Peyer's patch (tissue), 4 donors: ENCODE measurements at regions not wholly inside any gene's neighbourhood (a gene's known extent, or its start where the extent isn't known, plus 50 kb on each side); places are given as distances from the start of the nearest gene placed in this dataset.

ENCODE experiments used
- DNase-seq, 3 donors: peaks; one replicate each; pipeline ENCODE4 v3.0.0-alpha.2; 2017 to 2019
- H3K27ac ChIP-seq, 4 donors: fragments of 200-600 bp; sonication (generic); one replicate each; pipeline ENCODE4 v1.5.1; 2016 to 2019
- H3K27me3 ChIP-seq, 2 donors: fragments of 200-600 bp; sonication (generic); one replicate each; pipeline ENCODE4 v1.5.1; 2019
- H3K36me3 ChIP-seq, 3 donors: fragments of 200-600 bp; sonication (generic); one replicate each; pipeline ENCODE4 v1.5.1; 2016 to 2019
- H3K4me1 ChIP-seq, 4 donors: fragments of 200-600 bp; sonication (generic); one replicate each; pipeline ENCODE4 v1.5.1; 2016 to 2019
- H3K4me3 ChIP-seq, 4 donors: fragments of 200-600 bp; sonication (generic); 1 replicate in 3 of 4; 2 replicates in 1 of 4; pipeline ENCODE4 v1.5.1; 2016 to 2019; ENCODE audit warnings: mild to moderate bottlenecking in 1 of 4
- H3K9me3 ChIP-seq, 4 donors: fragments of 200-600 bp; sonication (generic); one replicate each; pipeline ENCODE4 v1.5.1; 2016 to 2019; ENCODE audit warnings: mild to moderate bottlenecking in 1 of 4
- CTCF ChIP-seq, 6 experiments: fragments of 450-650 bp in 4 of 6; fragments of 200-600 bp in 2 of 6; sonication (generic) in 1 of 6; IDR thresholded peaks; one replicate each; pipeline ENCODE4 v1.5.1; 2017 to 2019; ENCODE audit warnings: antibody characterized with exemption in 6 of 6, mild to moderate bottlenecking in 3 of 6, moderate library complexity in 1 of 6
- POLR2A ChIP-seq, 2 donors: fragments of 450-650 bp; IDR thresholded peaks; one replicate each; pipeline ENCODE4 v1.5.1; 2017; ENCODE audit warnings: antibody characterized with exemption in 2 of 2, mild to moderate bottlenecking in 2 of 2, moderate library complexity in 2 of 2

- no peaks in the 10 kb centered on the region for H3K9me3 ChIP-seq
- no peak overlapping the region for H3K27ac ChIP-seq
- no peaks in the 10 kb centered on the region for H3K36me3 ChIP-seq
- H3K27me3 ChIP-seq, result no peaks in the 10 kb centered on the region
- no peak for DNase-seq
- H3K4me3 ChIP-seq, result no peak overlapping the region
- TF ChIP-seq CTCF (IDR thresholded peaks at IDR 0.05) (no peak), POLR2A (IDR thresholded peaks at IDR 0.05) (no peak)
- no peaks in the 10 kb centered on the region for H3K4me1 ChIP-seq
Observed at GRCh38 chr4:106604319-106605051, 235.9 kb upstream of the GIMD1 start.

GRCh38 chr4:106603471-106603870 is 234.9 kb upstream of the GIMD1 start:
- TF ChIP-seq POLR2A (IDR thresholded peaks at IDR 0.05) (no peak), CTCF (IDR thresholded peaks at IDR 0.05) (no peak)
- H3K27ac ChIP-seq, result no peak overlapping the region
- no peaks in the 10 kb centered on the region for H3K9me3 ChIP-seq
- no peaks in the 10 kb centered on the region for H3K36me3 ChIP-seq
- H3K4me3 ChIP-seq, result no peak overlapping the region
- DNase-seq, result no peak
- no peaks in the 10 kb centered on the region for H3K27me3 ChIP-seq
- H3K4me1 ChIP-seq, result no peaks in the 10 kb centered on the region

GRCh38 chr4:106602711-106603110 is 234.1 kb upstream of the GIMD1 start:
- Histone ChIP-seq H3K27me3 (no peaks in the 10 kb centered on the region), H3K36me3 (no peaks in the 10 kb centered on the region), H3K4me1 (no peaks in the 10 kb centered on the region), H3K4me3 (no peak overlapping the region), H3K9me3 (no peaks in the 10 kb centered on the region), H3K27ac (no peak overlapping the region)
- TF ChIP-seq POLR2A (IDR thresholded peaks at IDR 0.05), result no peak
- no peak for TF ChIP-seq CTCF (IDR thresholded peaks at IDR 0.05)
- no peak for DNase-seq

GRCh38 chr4:106601519-106601918 is 232.9 kb upstream of the GIMD1 start:
- no peak overlapping the region for H3K27ac ChIP-seq
- H3K4me1 ChIP-seq, result no peaks in the 10 kb centered on the region
- TF ChIP-seq POLR2A (IDR thresholded peaks at IDR 0.05) (no peak), CTCF (IDR thresholded peaks at IDR 0.05) (no peak)
- no peak for DNase-seq
- no peak overlapping the region for H3K4me3 ChIP-seq
- H3K27me3 ChIP-seq, result no peaks in the 10 kb centered on the region
- no peaks in the 10 kb centered on the region for H3K36me3 ChIP-seq
- H3K9me3 ChIP-seq, result no peaks in the 10 kb centered on the region

GRCh38 chr4:106595906-106596305 is 227.3 kb upstream of the GIMD1 start:
- Histone ChIP-seq H3K36me3 (no peaks in the 10 kb centered on the region), H3K4me3 (no peak overlapping the region), H3K27ac (no peak overlapping the region), H3K27me3 (no peaks in the 10 kb centered on the region), H3K9me3 (no peaks in the 10 kb centered on the region), H3K4me1 (no peaks in the 10 kb centered on the region)
- DNase-seq, result no peak
- TF ChIP-seq CTCF (IDR thresholded peaks at IDR 0.05), result no peak
- TF ChIP-seq POLR2A (IDR thresholded peaks at IDR 0.05), result no peak
